GM23338 (cell line): ENCODE measurements at regions not wholly inside any gene's neighbourhood (a gene's known extent, or its start where the extent isn't known, plus 50 kb on each side); places are given as distances from the start of the nearest gene placed in this dataset.
"Not testable (repeated sequence)": the region's sequence is repeated elsewhere in the genome, so short reads cannot be mapped to it uniquely, and the experiment has no call there.

Source experiments
- ATAC-seq: fragments of 200-7000 bp; cut with Tn5 transposase; 3 replicates; pipeline ENCODE4 v1.9.1; 2020
- DNase-seq: peaks from one replicate; pipeline ENCODE4 v3.0.0-alpha.2; 2015; ENCODE audit warnings: low spot score
- H2AFZ ChIP-seq: fragments of 200-600 bp; sonication (generic); 2 replicates; pipeline ENCODE4 v1.8.0; 2016; ENCODE audit warnings: antibody characterized with exemption, mild to moderate bottlenecking, moderate library complexity
- H3F3A ChIP-seq: fragments of 200-600 bp; sonication (generic); replicated peaks from 2 replicates; pipeline ENCODE4 v1.8.0; 2017; ENCODE audit warnings: antibody characterized with exemption, mixed run types, low read depth
- H3K27ac ChIP-seq: fragments of 200-600 bp; sonication (generic); 2 replicates; pipeline ENCODE4 v1.6.1; 2016; ENCODE audit warnings: low read depth
- H3K27me3 ChIP-seq: fragments of 200-600 bp; sonication (generic); 2 replicates; pipeline ENCODE4 v1.8.0; 2016; ENCODE audit warnings: mild to moderate bottlenecking, mixed run types, moderate library complexity; ENCODE audit not compliant: insufficient read depth
- H3K36me3 ChIP-seq: fragments of 200-600 bp; sonication (generic); 2 replicates; pipeline ENCODE4 v1.8.0; 2016; ENCODE audit warnings: mild to moderate bottlenecking; ENCODE audit not compliant: insufficient read depth
- H3K4me1 ChIP-seq: fragments of 200-600 bp; sonication (generic); 2 replicates; pipeline ENCODE4 v1.8.0; 2016; ENCODE audit warnings: mild to moderate bottlenecking, moderate library complexity; ENCODE audit not compliant: insufficient read depth
- H3K4me2 ChIP-seq: fragments of 200-600 bp; sonication (generic); 2 replicates; pipeline ENCODE4 v1.7.1; 2017; ENCODE audit warnings: mixed run types
- H3K4me3 ChIP-seq: fragments of 200-600 bp; sonication (generic); 2 replicates; pipeline ENCODE4 v1.6.1; 2016; ENCODE audit warnings: mixed run types
- H3K79me2 ChIP-seq: fragments of 200-600 bp; sonication (generic); replicated peaks from 2 replicates; pipeline ENCODE4 v1.8.0; 2017; ENCODE audit warnings: mild to moderate bottlenecking; ENCODE audit not compliant: insufficient read depth
- H3K9me2 ChIP-seq: fragments of 200-600 bp; sonication (generic); 2 replicates; pipeline ENCODE4 v1.8.0; 2017; ENCODE audit not compliant: insufficient read depth
- H4K20me1 ChIP-seq: fragments of 200-600 bp; sonication (generic); replicated peaks from 2 replicates; pipeline ENCODE4 v1.8.0; 2017; ENCODE audit warnings: mild to moderate bottlenecking; ENCODE audit not compliant: insufficient read depth
- H3K27ac Mint-ChIP-seq: 2 replicates; pipeline ENCODE4 v1.8.0; 2020; ENCODE audit warnings: inconsistent platforms, mild to moderate bottlenecking, moderate library complexity, mixed read lengths
- H3K27me3 Mint-ChIP-seq: 3 replicates; pipeline ENCODE4 v1.8.0; 2022; ENCODE audit warnings: low read depth, mild to moderate bottlenecking, moderate library complexity, mixed read lengths, inconsistent platforms; ENCODE audit not compliant: insufficient read depth, poor library complexity
- H3K36me3 Mint-ChIP-seq: 3 replicates; pipeline ENCODE4 v1.8.0; 2021; ENCODE audit warnings: low read depth, mild to moderate bottlenecking, inconsistent platforms, moderate library complexity, mixed read lengths
- H3K4me1 Mint-ChIP-seq: 3 replicates; pipeline ENCODE4 v1.8.0; 2020; ENCODE audit warnings: mild to moderate bottlenecking, inconsistent platforms, mixed read lengths
- H3K4me3 Mint-ChIP-seq: 3 replicates; pipeline ENCODE4 v1.8.0; 2021; ENCODE audit warnings: moderate library complexity, mild to moderate bottlenecking, inconsistent platforms, mixed read lengths
- H3K9me3 Mint-ChIP-seq: 3 replicates; pipeline ENCODE4 v1.8.0; 2020; ENCODE audit warnings: moderate library complexity, mild to moderate bottlenecking, inconsistent platforms, mixed read lengths
- EZH2 ChIP-seq: fragments of 200-600 bp; sonication (generic); IDR thresholded peaks from one replicate; pipeline ENCODE4 v1.8.0; 2017; ENCODE audit warnings: antibody characterized with exemption, mild to moderate bottlenecking, low read depth; ENCODE audit not compliant: unreplicated experiment
- EZH2phosphoT487 ChIP-seq: fragments of 200-600 bp; sonication (generic); IDR thresholded peaks from one replicate; pipeline ENCODE4 v1.8.1; 2018; ENCODE audit warnings: antibody characterized with exemption; ENCODE audit not compliant: unreplicated experiment
- JUNB ChIP-seq: IDR thresholded peaks from one replicate; pipeline ENCODE4 v1.6.1; 2016; ENCODE audit warnings: antibody characterized with exemption; ENCODE audit not compliant: unreplicated experiment
- NANOG ChIP-seq: IDR thresholded peaks from 2 replicates; pipeline ENCODE4 v1.6.1; 2016; ENCODE audit warnings: antibody characterized with exemption, borderline replicate concordance
- REST ChIP-seq: IDR thresholded peaks from one replicate; pipeline ENCODE4 v1.6.1; 2018; ENCODE audit warnings: antibody characterized with exemption; ENCODE audit not compliant: unreplicated experiment
- STAT1 ChIP-seq: IDR thresholded peaks from one replicate; pipeline ENCODE4 v1.6.1; 2016; ENCODE audit warnings: antibody characterized with exemption; ENCODE audit not compliant: unreplicated experiment

DNA sequence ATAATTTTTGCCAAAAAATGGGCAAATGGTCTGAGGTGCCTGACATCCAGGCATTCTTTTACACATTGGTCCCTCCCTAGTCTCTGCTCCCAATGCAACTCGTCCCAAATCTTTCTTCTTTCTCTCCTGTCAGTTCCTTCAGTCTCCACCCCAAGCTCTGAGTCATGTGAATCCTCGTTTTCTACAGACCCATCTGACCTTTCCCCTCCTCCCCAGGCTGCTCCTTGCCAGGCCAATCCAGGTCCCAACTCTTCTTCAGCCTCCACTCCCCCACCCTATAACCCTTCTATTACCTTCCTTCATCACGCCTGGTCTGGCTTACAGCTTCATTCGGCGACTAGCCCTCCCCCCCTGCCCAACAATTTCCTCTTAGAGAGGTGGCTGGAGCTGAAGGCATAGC is 55.3 kb downstream of the BBS10 start:
- H3K4me1 Mint-ChIP-seq, H3K9me2 ChIP-seq, H3F3A ChIP-seq, H3K4me3 ChIP-seq, H3K4me3 Mint-ChIP-seq, H3K27me3 ChIP-seq, H3K79me2 ChIP-seq, ATAC-seq, H3K27ac ChIP-seq, H3K27me3 Mint-ChIP-seq, H2AFZ ChIP-seq, H3K4me1 ChIP-seq, H3K27ac Mint-ChIP-seq, H4K20me1 ChIP-seq, H3K4me2 ChIP-seq, H3K36me3 ChIP-seq, DNase-seq: not testable (repeated sequence)
- H3K36me3 Mint-ChIP-seq = peaks cover 16% of the 10 kb centered on the region
- H3K9me3 Mint-ChIP-seq = peaks cover 20% of the 10 kb centered on the region

DNA sequence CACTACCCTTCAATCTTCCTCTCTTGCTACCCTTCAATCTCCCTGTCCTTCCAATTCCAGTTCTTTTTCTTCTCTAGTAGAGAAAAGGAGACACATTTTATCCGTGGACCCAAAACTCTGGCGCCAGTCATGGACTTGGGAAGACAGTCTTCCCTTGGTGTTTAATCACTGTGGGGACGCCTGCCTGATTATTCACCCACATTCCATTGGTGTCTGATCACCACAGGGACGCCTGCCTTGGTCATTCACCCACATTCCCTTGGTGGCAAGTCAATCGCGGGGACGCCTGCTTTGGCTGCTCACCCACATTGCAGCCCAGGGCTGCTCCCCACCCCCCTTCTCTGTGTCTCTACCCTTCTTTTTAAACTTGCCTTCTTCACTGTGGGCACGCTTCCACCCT is 55.9 kb downstream of the BBS10 start:
- not testable (repeated sequence) for H3F3A ChIP-seq, H3K4me3 ChIP-seq, H3K27ac ChIP-seq, H3K27me3 Mint-ChIP-seq, H3K27ac Mint-ChIP-seq, H3K4me1 Mint-ChIP-seq, H3K4me3 Mint-ChIP-seq, H3K9me2 ChIP-seq, DNase-seq, H4K20me1 ChIP-seq, H3K79me2 ChIP-seq, H3K27me3 ChIP-seq, H3K36me3 ChIP-seq, ATAC-seq, H2AFZ ChIP-seq, H3K4me2 ChIP-seq, H3K4me1 ChIP-seq
- Mint-ChIP-seq H3K9me3 (peaks cover 20% of the 10 kb centered on the region), H3K36me3 (peaks cover 16% of the 10 kb centered on the region)

GRCh38 chr12:76290963-76291859 is 57.0 kb downstream of the BBS10 start:
- no peak overlapping the region for H2AFZ ChIP-seq
- no peaks in the 10 kb centered on the region for H3F3A ChIP-seq
- no peaks in the 10 kb centered on the region for H4K20me1 ChIP-seq
- H3K4me1 Mint-ChIP-seq = no peaks in the 10 kb centered on the region; the same call in 2 of the 3 replicates
- no peak overlapping the region for H3K4me3 ChIP-seq
- no peaks in the 10 kb centered on the region for H3K27me3 Mint-ChIP-seq
- H3K4me3 Mint-ChIP-seq = no peak overlapping the region
- H3K36me3 Mint-ChIP-seq = peaks cover 16% of the 10 kb centered on the region
- no peak overlapping the region for H3K27ac ChIP-seq
- DNase-seq = no peak
- H3K9me2 ChIP-seq = no peaks in the 10 kb centered on the region
- no peaks in the 10 kb centered on the region for H3K27me3 ChIP-seq
- no peaks in the 10 kb centered on the region for H3K36me3 ChIP-seq
- H3K4me1 ChIP-seq = no peaks in the 10 kb centered on the region
- H3K4me2 ChIP-seq = no peak overlapping the region
- H3K79me2 ChIP-seq = no peaks in the 10 kb centered on the region
- H3K27ac Mint-ChIP-seq = no peak overlapping the region
- peaks cover 20% of the 10 kb centered on the region for H3K9me3 Mint-ChIP-seq
- no peak for ATAC-seq
- TF ChIP-seq NANOG (no peak), REST (no peak), EZH2 (no peak), STAT1 (no peak), EZH2phosphoT487 (no peak), JUNB (no peak)
